ENCODE measurements at regions not wholly inside any gene's neighbourhood (a gene's known extent, or its start where the extent isn't known, plus 50 kb on each side); places are given as distances from the start of the nearest gene placed in this dataset.

DNA sequence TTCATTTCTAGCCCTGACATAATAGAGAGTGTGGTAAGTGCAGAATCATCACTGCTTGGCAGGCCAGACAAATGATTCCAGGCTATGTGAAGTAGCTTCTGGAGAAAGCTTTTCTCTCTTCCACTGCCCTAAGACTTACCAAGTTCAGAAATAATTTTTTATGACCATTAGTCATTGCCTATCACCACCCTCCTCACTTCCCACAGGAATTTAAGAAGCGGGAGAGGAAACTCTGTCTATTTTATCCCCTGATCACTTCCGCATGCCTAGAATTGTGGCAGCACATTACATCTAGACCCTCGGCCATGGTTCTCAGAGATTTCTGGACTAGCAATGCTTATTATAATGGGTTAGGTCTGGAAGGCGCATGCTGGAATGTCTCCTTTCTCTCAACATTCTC, 397.8 kb upstream of the NR2F2 start:
- TF ChIP-seq YY1 (IDR thresholded peaks at IDR 0.05; ENCODE audit: insufficient read depth, insufficient read length) (no peak), ZNF274 (IDR thresholded peaks at IDR 0.05; ENCODE audit: low read depth, low read length) (no peak), SUZ12 (IDR thresholded peaks at IDR 0.05; ENCODE audit: extremely low read depth, insufficient read depth, insufficient read length) (no peak)
